NCI-H524 treated with DMSO at 0.1 percent for 48 hours (cell line): ENCODE measurements at regions not wholly inside any gene's neighbourhood (a gene's known extent, or its start where the extent isn't known, plus 50 kb on each side); places are given as distances from the start of the nearest gene placed in this dataset.
"Not testable (repeated sequence)": the region's sequence is repeated elsewhere in the genome, so short reads cannot be mapped to it uniquely, and the experiment has no call there.

Experiments
- DNase-seq: peaks from one replicate; lab custom pipeline; 2025; lab: John Stamatoyannopoulos, UW

GRCh38 chr16:79895053-79895916 is 294.7 kb upstream of the MAF start:
- DNase-seq: no peak

GRCh38 chr16:79893445-79893844 is 292.9 kb upstream of the MAF start:
- no peak for DNase-seq

- no peak for DNase-seq
Observed at GRCh38 chr16:79892278-79892677, 291.7 kb upstream of the MAF start.

GRCh38 chr16:79891458-79891857 is 290.9 kb upstream of the MAF start:
- no peak for DNase-seq

- no peak for DNase-seq
Observed at GRCh38 chr16:79887541-79888540, 287.3 kb upstream of the MAF start.

GRCh38 chr16:79885320-79885719 is 284.8 kb upstream of the MAF start:
- no peak for DNase-seq

- no peak for DNase-seq
Observed at GRCh38 chr16:79883494-79883893, 283.0 kb upstream of the MAF start.

- DNase-seq: no peak
Observed at GRCh38 chr16:79882340-79883005, 281.9 kb upstream of the MAF start.

GRCh38 chr16:79881107-79881506 is 280.6 kb upstream of the MAF start:
- DNase-seq: not testable (repeated sequence)

- no peak for DNase-seq
Observed at GRCh38 chr16:79876332-79876730, 275.8 kb upstream of the MAF start.

GRCh38 chr16:79874391-79874790 is 273.9 kb upstream of the MAF start:
- DNase-seq: no peak

- no peak for DNase-seq
Observed at GRCh38 chr16:79873825-79874224, 273.3 kb upstream of the MAF start.

GRCh38 chr16:79871906-79872305 is 271.4 kb upstream of the MAF start:
- no peak for DNase-seq

GRCh38 chr16:79870016-79870886 is 269.7 kb upstream of the MAF start:
- DNase-seq: no peak

- DNase-seq: no peak
Observed at GRCh38 chr16:79869304-79870015, 268.9 kb upstream of the MAF start.

- no peak for DNase-seq
Observed at GRCh38 chr16:79868841-79869240, 268.3 kb upstream of the MAF start.

GRCh38 chr16:79867425-79867997 is 267.0 kb upstream of the MAF start:
- no peak for DNase-seq

- DNase-seq: no peak
Observed at GRCh38 chr16:79865918-79866317, 265.4 kb upstream of the MAF start.

GRCh38 chr16:79864781-79865391 is 264.3 kb upstream of the MAF start:
- DNase-seq: no peak
